SK-MEL-5 (cell line): ENCODE measurements at regions not wholly inside any gene's neighbourhood (a gene's known extent, or its start where the extent isn't known, plus 50 kb on each side); places are given as distances from the start of the nearest gene placed in this dataset.
"Not testable (repeated sequence)": the region's sequence is repeated elsewhere in the genome, so short reads cannot be mapped to it uniquely, and the experiment has no call there.

Experiments used
- DNase-seq: peaks from one replicate; pipeline ENCODE4 v3.0.0-alpha.2; 2016; ENCODE audit warnings: low read depth, low spot score
- in situ Hi-C: cut with HindIII; loops from 2 replicates; pipeline ENCODE4 v1.10.0; 2016; ENCODE audit warnings: low sequenced_read_pairs, high pct_unique_total_duplicates, low pct_unique_long_range_greater_than_20kb

DNA sequence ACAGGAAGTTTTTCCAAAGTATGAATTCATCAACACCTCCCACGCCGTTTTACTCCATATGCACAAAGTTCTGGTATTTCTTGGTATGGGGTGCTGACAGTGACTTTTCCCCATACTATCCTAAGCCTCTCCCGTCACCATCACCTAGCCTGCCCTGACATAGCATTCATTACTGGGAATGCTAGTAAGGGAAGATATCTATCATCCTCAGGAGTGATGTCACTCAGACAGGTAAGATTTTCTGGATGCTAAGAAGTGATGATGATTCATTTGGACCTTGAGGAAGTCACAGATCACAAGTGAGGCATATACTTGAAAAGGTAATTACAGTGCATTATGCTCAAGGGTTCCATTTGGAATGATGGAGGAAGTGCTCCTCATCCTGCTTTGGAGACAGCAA, 355.1 kb upstream of the STAC start:
- in situ Hi-C loops, result no loop called here
- no peak for DNase-seq

GRCh38 chr3:36032180-36033047, 347.9 kb upstream of the STAC start:
- in situ Hi-C loops, result no loop called here
- no peak for DNase-seq

- in situ Hi-C loops, result no loop called here
- DNase-seq, result no peak
These were observed 321.8 kb upstream of the STAC start for GRCh38 chr3:36058404-36059030.

DNA sequence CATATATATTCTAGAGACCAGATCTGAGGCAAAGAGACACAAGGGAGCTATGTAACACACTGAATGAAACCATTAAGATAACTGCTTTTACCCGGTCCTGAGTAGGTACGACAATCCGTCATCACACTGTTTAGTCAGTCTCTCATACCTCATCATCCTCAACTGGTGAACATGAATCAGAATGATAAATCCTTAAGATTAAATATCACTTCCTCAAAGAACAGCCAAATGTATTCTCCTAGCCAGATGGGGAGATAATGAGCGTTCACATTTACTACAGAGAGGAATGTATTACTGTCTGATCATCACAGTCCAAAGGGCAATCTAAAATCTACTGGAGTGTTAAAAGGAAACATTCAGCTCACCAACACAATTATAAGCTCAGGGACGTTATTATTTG, 319.4 kb upstream of the STAC start:
- in situ Hi-C loops, result no loop called here
- DNase-seq, result no peak

DNA sequence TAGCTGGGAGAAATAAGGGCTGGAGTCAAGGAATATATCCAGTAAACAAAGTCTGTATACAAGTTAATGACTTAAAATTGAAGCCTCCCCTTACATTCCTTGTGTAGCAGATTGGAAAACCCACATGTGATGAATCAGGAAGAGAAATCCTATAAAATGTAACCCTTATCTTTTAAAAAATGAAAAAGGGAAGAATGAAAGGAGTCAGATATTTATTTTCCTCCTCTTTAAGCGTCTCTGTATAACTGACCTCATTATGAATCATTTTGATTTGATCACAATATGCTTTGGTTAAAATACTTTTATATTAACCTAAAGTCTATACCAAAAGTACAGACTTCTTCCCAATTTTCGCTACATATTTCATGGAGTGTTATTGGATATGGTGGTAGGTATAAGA, 316.3 kb upstream of the STAC start:
- no peak for DNase-seq
- in situ Hi-C loops, result no loop called here

GRCh38 chr3:36065321-36065720, 315.0 kb upstream of the STAC start:
- in situ Hi-C loops, result no loop called here
- DNase-seq, result no peak

- DNase-seq, result no peak
- in situ Hi-C loops, result no loop called here
These were observed 304.8 kb upstream of the STAC start for GRCh38 chr3:36075491-36075890.

- DNase-seq, result no peak
- in situ Hi-C loops, result no loop called here
These were observed 303.0 kb upstream of the STAC start for GRCh38 chr3:36077320-36077719.

DNA sequence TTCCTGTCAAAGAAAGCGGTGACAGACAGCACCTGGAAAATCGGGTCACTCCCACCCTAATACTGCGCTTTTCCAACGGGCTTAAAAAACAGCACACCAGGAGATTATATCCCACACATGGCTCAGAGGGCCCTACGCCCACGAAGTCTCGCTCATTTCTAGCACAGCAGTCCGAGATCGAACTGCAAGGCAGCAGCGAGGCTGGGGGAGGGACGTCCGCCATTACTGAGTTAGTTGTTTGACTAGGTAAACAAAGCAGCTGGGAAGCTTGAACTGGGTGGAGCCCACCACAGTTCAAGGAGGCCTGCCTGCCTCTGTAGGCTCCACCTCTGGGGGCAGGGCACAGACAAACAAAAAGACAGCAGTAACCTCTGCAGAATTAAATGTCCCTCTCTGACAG, 297.3 kb upstream of the STAC start:
- DNase-seq, in situ Hi-C loops: not testable (repeated sequence)

GRCh38 chr3:36095238-36095637, 285.1 kb upstream of the STAC start:
- no peak for DNase-seq
- in situ Hi-C loops, result no loop called here

- DNase-seq, result no peak
- in situ Hi-C loops, result no loop called here
These were observed 283.1 kb upstream of the STAC start for GRCh38 chr3:36097209-36097608.

DNA sequence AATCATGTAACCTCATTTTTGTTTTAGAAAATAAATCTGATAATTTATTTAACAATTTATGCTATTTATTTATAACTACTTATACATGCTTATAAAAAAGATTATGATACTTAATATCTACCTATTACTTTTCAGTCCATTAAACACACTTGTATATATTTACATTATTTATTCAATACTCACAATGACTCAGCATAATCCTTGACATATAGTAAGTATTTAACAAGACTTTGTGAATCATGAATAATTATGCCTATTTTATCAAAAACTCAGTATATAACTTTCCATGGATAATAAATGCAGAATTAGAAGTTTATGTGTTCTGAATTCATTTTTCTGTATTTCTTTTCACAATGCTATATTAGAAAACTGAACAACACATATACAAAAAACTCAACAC, 266.0 kb upstream of the STAC start:
- peak; percentile 4 for DNase-seq
- in situ Hi-C loops, result no loop called here

DNA sequence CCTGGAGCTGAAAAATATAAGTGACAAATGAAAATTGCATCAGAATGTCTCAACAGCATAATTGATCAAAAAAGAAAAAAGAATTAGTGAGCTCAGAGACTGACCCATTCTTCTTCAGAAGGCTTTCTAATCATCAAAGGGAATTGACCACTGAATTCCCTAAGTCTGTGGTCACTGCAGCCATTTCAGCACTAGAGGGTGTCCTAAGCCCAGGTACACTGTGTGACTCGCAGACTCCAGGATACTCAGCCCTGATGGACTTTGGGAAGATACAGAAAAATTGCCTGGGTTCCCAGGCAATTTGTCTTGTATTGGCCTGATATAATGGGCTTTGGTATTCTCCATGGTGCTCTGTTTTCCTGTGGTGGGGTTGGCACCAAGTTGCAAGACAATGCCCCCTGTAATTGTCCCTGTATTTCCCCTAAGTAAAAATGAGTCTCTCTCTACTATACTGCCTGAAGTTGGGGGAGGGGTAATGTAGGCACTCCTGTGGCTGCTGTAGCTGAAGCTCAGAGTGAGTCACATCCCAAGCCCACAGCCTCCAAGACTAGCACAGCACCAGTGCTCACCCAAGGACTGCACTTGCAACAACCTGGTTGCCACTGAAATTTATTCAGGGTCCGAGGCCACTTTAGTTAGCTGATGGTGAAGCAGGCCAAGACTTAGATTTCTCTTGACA, 256.0 kb upstream of the STAC start:
- DNase-seq, result peak; percentile 29
- in situ Hi-C loops, result no loop called here

DNA sequence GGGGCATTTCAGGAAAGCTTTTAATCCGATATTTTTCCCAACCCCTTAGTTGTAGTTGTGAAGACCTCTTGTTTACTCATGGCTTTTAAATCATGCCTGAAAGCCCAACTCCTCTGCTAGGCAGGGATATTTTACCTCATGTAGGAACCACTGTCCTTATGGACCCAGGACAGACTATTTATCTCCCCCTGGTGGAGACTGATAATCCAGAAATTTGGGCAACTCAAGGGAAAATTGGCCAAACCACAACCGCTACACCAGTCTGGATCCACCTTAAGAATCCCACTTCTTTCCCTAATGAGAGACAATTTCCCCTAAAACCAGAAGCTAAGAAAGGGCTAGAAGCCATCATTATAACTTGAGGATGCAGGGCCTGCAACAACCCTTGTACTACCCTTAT, 248.1 kb upstream of the STAC start:
- in situ Hi-C loops, result no loop called here
- peak; percentile 25 for DNase-seq

GRCh38 chr3:36135863-36136262, 244.4 kb upstream of the STAC start:
- DNase-seq, result no peak
- in situ Hi-C loops, result no loop called here

DNA sequence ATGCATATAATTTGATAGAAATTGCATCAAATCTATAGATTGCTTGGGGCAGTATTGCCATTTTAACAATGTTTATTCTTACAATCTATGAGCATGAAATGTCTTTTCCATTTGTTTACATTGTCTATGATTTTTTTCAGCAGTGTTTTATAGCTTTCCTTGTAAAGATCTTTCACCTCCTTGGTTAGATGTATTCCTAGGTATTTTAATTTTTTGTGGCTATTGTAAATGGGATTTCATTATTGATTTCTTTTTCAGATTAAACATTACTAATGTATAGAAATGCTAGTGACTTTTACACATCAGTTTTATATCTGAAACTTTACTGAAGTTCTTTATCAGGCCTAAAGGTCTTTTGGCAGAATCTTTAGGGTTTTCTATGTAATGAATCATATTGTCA, 237.6 kb upstream of the STAC start:
- in situ Hi-C loops, result no loop called here
- no peak for DNase-seq

DNA sequence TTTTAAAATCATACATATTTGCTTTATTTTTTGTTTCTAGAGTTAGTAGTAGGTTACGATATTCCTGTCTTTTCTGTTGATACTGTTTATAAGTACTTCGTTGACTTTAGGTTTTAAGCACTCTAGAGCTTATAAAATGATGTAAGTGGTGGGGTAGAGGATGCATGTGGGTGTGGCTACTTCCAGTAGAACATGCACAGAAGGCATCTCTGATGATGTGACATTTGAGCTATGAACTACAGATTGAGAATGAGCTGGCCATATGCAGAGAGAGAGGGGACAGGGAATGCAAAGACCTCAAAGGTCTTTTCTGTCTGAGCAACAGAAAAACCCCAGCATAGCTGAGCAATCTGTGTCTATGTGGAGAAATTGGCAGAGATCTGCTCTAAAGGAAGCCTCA, 233.9 kb upstream of the STAC start:
- DNase-seq, result no peak
- in situ Hi-C loops, result no loop called here

DNA sequence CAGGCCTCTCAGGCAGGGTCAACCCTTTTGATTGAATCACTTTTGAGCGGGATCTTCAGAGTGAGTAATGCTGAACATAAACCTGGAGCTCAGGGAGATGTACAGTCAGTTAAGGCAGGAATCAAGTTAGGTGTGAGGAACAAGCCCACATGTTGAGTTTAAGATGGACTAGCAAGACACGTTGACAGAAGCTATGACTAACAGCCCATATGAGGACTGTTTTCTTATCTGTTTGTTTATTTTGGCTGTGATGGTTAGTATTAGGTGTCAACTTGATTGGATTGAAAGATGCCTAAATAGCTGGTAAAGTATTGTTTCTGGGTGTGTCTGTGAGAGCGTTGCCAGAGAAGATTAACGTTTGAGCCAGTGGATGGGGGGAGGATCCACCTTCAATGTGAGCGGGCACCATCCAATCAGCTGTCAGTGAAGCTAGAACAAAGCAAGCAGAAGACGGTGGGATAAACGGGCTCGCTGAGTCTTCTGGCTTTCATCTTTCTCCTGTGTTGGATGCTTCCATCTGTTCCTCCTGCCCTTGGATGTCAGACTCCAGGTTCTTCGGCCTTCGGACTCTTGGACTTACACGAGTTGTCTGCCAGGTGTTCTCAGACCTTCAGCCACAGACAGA, 232.3 kb upstream of the STAC start:
- in situ Hi-C loops, result no loop called here
- no peak for DNase-seq
